ENCODE measurements at regions not wholly inside any gene's neighbourhood (a gene's known extent, or its start where the extent isn't known, plus 50 kb on each side); places are given as distances from the start of the nearest gene placed in this dataset.

- H3K9me2 ChIP-seq (ENCODE audit: insufficient read depth, low read length), result no peaks in the 10 kb centered on the region
- DNase-seq (ENCODE audit: low spot score), result no peak
Observed at GRCh38 chr1:239739375-239739774, 352.3 kb upstream of the FMN2 start.

GRCh38 chr1:239739919-239740318, 351.8 kb upstream of the FMN2 start:
- Histone ChIP-seq H3K4me2 (ENCODE audit: low read length) (no peak overlapping the region), H3K36me3 (ENCODE audit: insufficient read depth, low read length) (no peaks in the 10 kb centered on the region), H3K9me2 (ENCODE audit: insufficient read depth, low read length) (no peaks in the 10 kb centered on the region), H3K79me2 (ENCODE audit: insufficient read depth, low read depth, low read length) (no peaks in the 10 kb centered on the region), H4K20me1 (ENCODE audit: insufficient read depth, low read length) (no peaks in the 10 kb centered on the region), H3K4me1 (ENCODE audit: insufficient read depth, low read length, poor library complexity, severe bottlenecking) (no peaks in the 10 kb centered on the region), H3K9me3 (ENCODE audit: low read length) (no peaks in the 10 kb centered on the region), H2AFZ (ENCODE audit: low read length) (no peak overlapping the region), H3K4me3 (ENCODE audit: low read depth, low read length, poor library complexity, severe bottlenecking) (no peak overlapping the region), H3K27ac (ENCODE audit: low read depth, low read length, poor library complexity, severe bottlenecking) (no peak overlapping the region)
- CTCF ChIA-PET (ENCODE audit: unreplicated experiment), result no interaction called here
- no peak for DNase-seq (ENCODE audit: low spot score)
- TF ChIP-seq CTCF (conservative IDR thresholded peaks at IDR 0.05; ENCODE audit: low read length), result no peak
- TF ChIP-seq EZH2phosphoT487 (IDR thresholded peaks at IDR 0.05; ENCODE audit: borderline replicate concordance, low read depth, low read length), result no peak
- no TSS peak for BruUV-seq (replicated peaks)
- intact Hi-C loops (cut with micrococcal nuclease; ENCODE audit: unreplicated experiment), result no loop called here
- POLR2A ChIA-PET, result interaction anchor here (1.1 to 1.2 kb wide), 2 partner anchors 8 to 10 kb away, joined by 3 read pairs; no protein-coding TSS in a partner anchor

More at GRCh38 chr1:239739375-239739774, 352.3 kb upstream of the FMN2 start:
- ChIA-PET CTCF (ENCODE audit: unreplicated experiment) (no interaction called here), POLR2A (interaction anchor here (0.7 kb wide), 1 partner anchor 444 kb away, joined by 3 read pairs; no protein-coding TSS in a partner anchor)
- no peaks in the 10 kb centered on the region for H3K36me3 ChIP-seq (ENCODE audit: insufficient read depth, low read length)
- H3K79me2 ChIP-seq (ENCODE audit: insufficient read depth, low read depth, low read length), result no peaks in the 10 kb centered on the region
- TF ChIP-seq CTCF (conservative IDR thresholded peaks at IDR 0.05; ENCODE audit: low read length), result no peak
- no peak for TF ChIP-seq EZH2phosphoT487 (IDR thresholded peaks at IDR 0.05; ENCODE audit: borderline replicate concordance, low read depth, low read length)
- H2AFZ ChIP-seq (ENCODE audit: low read length), result no peak overlapping the region
- no peak overlapping the region for H3K27ac ChIP-seq (ENCODE audit: low read depth, low read length, poor library complexity, severe bottlenecking)
- BruUV-seq (replicated peaks), result no TSS peak
- H4K20me1 ChIP-seq (ENCODE audit: insufficient read depth, low read length), result no peaks in the 10 kb centered on the region
- no peaks in the 10 kb centered on the region for H3K9me3 ChIP-seq (ENCODE audit: low read length)
- H3K4me1 ChIP-seq (ENCODE audit: insufficient read depth, low read length, poor library complexity, severe bottlenecking), result no peaks in the 10 kb centered on the region
- H3K4me3 ChIP-seq (ENCODE audit: low read depth, low read length, poor library complexity, severe bottlenecking), result no peak overlapping the region
- intact Hi-C loops (cut with micrococcal nuclease; ENCODE audit: unreplicated experiment), result no loop called here
- no peak overlapping the region for H3K4me2 ChIP-seq (ENCODE audit: low read length)

- H3K79me2 ChIP-seq (ENCODE audit: insufficient read depth, low read depth, low read length), result no peaks in the 10 kb centered on the region
- H3K4me2 ChIP-seq (ENCODE audit: low read length), result no peak overlapping the region
- BruUV-seq (replicated peaks), result no TSS peak
- CTCF ChIA-PET (ENCODE audit: unreplicated experiment), result no interaction called here
- intact Hi-C loops (cut with micrococcal nuclease; ENCODE audit: unreplicated experiment), result no loop called here
- no peaks in the 10 kb centered on the region for H4K20me1 ChIP-seq (ENCODE audit: insufficient read depth, low read length)
- no peaks in the 10 kb centered on the region for H3K36me3 ChIP-seq (ENCODE audit: insufficient read depth, low read length)
- H3K27ac ChIP-seq (ENCODE audit: low read depth, low read length, poor library complexity, severe bottlenecking), result no peak overlapping the region
- POLR2A ChIA-PET, result interaction anchor here (0.5 kb wide), 1 partner anchor 371 kb away, joined by 5 read pairs; no protein-coding TSS in a partner anchor
- TF ChIP-seq EZH2phosphoT487 (IDR thresholded peaks at IDR 0.05; ENCODE audit: borderline replicate concordance, low read depth, low read length), result no peak
- TF ChIP-seq CTCF (conservative IDR thresholded peaks at IDR 0.05; ENCODE audit: low read length), result no peak
- no peaks in the 10 kb centered on the region for H3K9me3 ChIP-seq (ENCODE audit: low read length)
- no peak for DNase-seq (ENCODE audit: low spot score)
- H3K4me3 ChIP-seq (ENCODE audit: low read depth, low read length, poor library complexity, severe bottlenecking), result no peak overlapping the region
- H3K9me2 ChIP-seq (ENCODE audit: insufficient read depth, low read length), result no peaks in the 10 kb centered on the region
- no peak overlapping the region for H2AFZ ChIP-seq (ENCODE audit: low read length)
- no peaks in the 10 kb centered on the region for H3K4me1 ChIP-seq (ENCODE audit: insufficient read depth, low read length, poor library complexity, severe bottlenecking)
Observed at GRCh38 chr1:239742416-239743109, 349.1 kb upstream of the FMN2 start.

Data from OCI-LY7 (cell line).